ENCODE measurements at regions not wholly inside any gene's neighbourhood (a gene's known extent, or its start where the extent isn't known, plus 50 kb on each side); places are given as distances from the start of the nearest gene placed in this dataset.

DNA sequence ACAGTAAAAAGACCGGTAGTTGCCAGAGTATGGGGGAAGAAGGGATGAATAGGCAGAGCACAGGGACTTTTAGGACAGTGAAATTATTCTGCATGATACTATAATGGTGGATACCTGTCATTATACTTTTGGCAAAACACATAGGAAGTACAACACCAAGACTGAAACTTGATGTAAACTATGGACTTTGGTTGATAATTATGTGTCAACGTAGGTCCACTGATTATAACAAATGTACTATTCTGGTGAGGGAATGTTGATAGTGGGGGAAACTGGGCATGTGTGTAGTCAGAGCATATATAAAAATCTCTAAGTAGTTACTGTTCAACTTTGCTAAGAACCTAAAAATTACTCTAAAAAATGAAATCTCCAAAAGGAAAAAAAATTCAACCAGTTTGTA, 629.7 kb downstream of the CCDC85A start:
- H4K20me1 ChIP-seq (ENCODE audit: insufficient read depth): no peaks in the 10 kb centered on the region
- H3K9ac ChIP-seq: no peak overlapping the region
- ChIA-PET CTCF (no interaction called here), POLR2A (no interaction called here)
- H3K4me2 ChIP-seq: no peak overlapping the region
- peaks cover 32% of the 10 kb centered on the region for H3F3A ChIP-seq (replicated peaks; ENCODE audit: insufficient read depth)
- H3K79me2 ChIP-seq (ENCODE audit: insufficient read depth): peaks cover 49% of the 10 kb centered on the region
- H3K36me3 ChIP-seq (replicated peaks in 1 of 2; ENCODE audit: control insufficient read depth in 1 of 2, insufficient read depth in 2 of 2, low read length in 1 of 2): peaks cover 0 to 62% of the 10 kb centered on the region in 2 experiments
- H3K27me3 ChIP-seq (ENCODE audit: insufficient read depth): no peaks in the 10 kb centered on the region
- H3K4me3 ChIP-seq (ENCODE audit: low read depth in 2 of 2, low read length in 1 of 2): no peak overlapping the region
- H3K4me1 ChIP-seq (ENCODE audit: control insufficient read depth in 1 of 2, insufficient read depth in 2 of 2, low read depth in 1 of 2, low read length in 1 of 2): peaks cover 0 to 5% of the 10 kb centered on the region in 2 experiments; a peak in 2 of 4 replicates
- H3K27ac ChIP-seq (ENCODE audit: low read depth in 2 of 2, low read length in 1 of 2): peak overlapping the region in 1 of 2 experiments; percentile 87; a peak in 3 of 4 replicates
- no peak for DNase-seq
- 69% methylated on average over 2 of the region's 2 CpGs for WGBS (ENCODE audit: low lambda C conversion rate)
- H3K9me2 ChIP-seq: no peaks in the 10 kb centered on the region
- no peak overlapping the region for H2AFZ ChIP-seq (ENCODE audit: low read depth)
- TF ChIP-seq TCF12 (IDR thresholded peaks at IDR 0.05) (no peak), MXI1 (IDR thresholded peaks at IDR 0.05; ENCODE audit: low read depth, low read length) (no peak), CHD2 (IDR thresholded peaks at IDR 0.05; ENCODE audit: low read length, partially characterized antibody) (no peak), JUND (IDR thresholded peaks at IDR 0.05) (no peak), ZBTB33 (IDR thresholded peaks at IDR 0.05; ENCODE audit: borderline replicate concordance, low read depth) (no peak), FOXJ3 (CRISPR knock-in tag; IDR thresholded peaks at IDR 0.05) (no peak), POLR2AphosphoS5 (IDR thresholded peaks at IDR 0.05; ENCODE audit: low read depth, low read length) (no peak), TAF1 (IDR thresholded peaks at IDR 0.05; ENCODE audit: borderline replicate concordance, low read depth, low read length) (no peak), FOXM1 (IDR thresholded peaks at IDR 0.05; ENCODE audit: low read depth) (no peak), YY1 (IDR thresholded peaks at IDR 0.05; ENCODE audit: low read depth) (no peak), RXRA (IDR thresholded peaks at IDR 0.05; ENCODE audit: borderline replicate concordance, low read depth) (no peak), FOSL2 (IDR thresholded peaks at IDR 0.05; ENCODE audit: borderline replicate concordance, low read depth) (no peak), PBX3 (IDR thresholded peaks at IDR 0.05) (no peak), SMC3 (IDR thresholded peaks at IDR 0.05; ENCODE audit: low read depth, low read length) (no peak)
- TF ChIP-seq, protein P1, sequence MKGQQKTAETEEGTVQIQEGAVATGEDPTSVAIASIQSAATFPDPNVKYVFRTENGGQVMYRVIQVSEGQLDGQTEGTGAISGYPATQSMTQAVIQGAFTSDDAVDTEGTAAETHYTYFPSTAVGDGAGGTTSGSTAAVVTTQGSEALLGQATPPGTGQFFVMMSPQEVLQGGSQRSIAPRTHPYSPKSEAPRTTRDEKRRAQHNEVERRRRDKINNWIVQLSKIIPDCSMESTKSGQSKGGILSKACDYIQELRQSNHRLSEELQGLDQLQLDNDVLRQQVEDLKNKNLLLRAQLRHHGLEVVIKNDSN (IDR thresholded peaks at IDR 0.05; ENCODE audit: borderline replicate concordance, low read depth): no peak
- H3K9me3 ChIP-seq: no peaks in the 10 kb centered on the region; the same call in 1 of the 2 replicates

- peaks cover 10% of the 10 kb centered on the region; the same call in 1 of the 2 replicates for H3K9me3 ChIP-seq
- no peaks in the 10 kb centered on the region for H3K9me2 ChIP-seq
- no peak overlapping the region for H2AFZ ChIP-seq (ENCODE audit: low read depth)
- CTCF ChIA-PET: no interaction called here
- H3K4me3 ChIP-seq (ENCODE audit: low read depth in 2 of 2, low read length in 1 of 2): no peak overlapping the region
- DNase-seq: no peak
- H3K27me3 ChIP-seq (ENCODE audit: insufficient read depth): no peaks in the 10 kb centered on the region
- H4K20me1 ChIP-seq (ENCODE audit: insufficient read depth): no peaks in the 10 kb centered on the region
- no peak overlapping the region for H3K4me2 ChIP-seq
- H3F3A ChIP-seq (replicated peaks; ENCODE audit: insufficient read depth): peaks cover 26% of the 10 kb centered on the region
- peaks cover 0 to 5% of the 10 kb centered on the region in 2 experiments; a peak in 2 of 4 replicates for H3K4me1 ChIP-seq (ENCODE audit: control insufficient read depth in 1 of 2, insufficient read depth in 2 of 2, low read depth in 1 of 2, low read length in 1 of 2)
- H3K27ac ChIP-seq (ENCODE audit: low read depth in 2 of 2, low read length in 1 of 2): no peak overlapping the region
- 53% methylated on average over 2 of the region's 5 CpGs for WGBS (ENCODE audit: low lambda C conversion rate)
- peaks cover 0 to 55% of the 10 kb centered on the region in 2 experiments for H3K36me3 ChIP-seq (replicated peaks in 1 of 2; ENCODE audit: control insufficient read depth in 1 of 2, insufficient read depth in 2 of 2, low read length in 1 of 2)
- H3K79me2 ChIP-seq (ENCODE audit: insufficient read depth): peaks cover 18% of the 10 kb centered on the region
- POLR2A ChIA-PET: no interaction called here
- no peak overlapping the region for H3K9ac ChIP-seq
- TF ChIP-seq PBX3 (IDR thresholded peaks at IDR 0.05): no peak
- TF ChIP-seq REST (IDR thresholded peaks at IDR 0.05; ENCODE audit: low read depth, low read length): no peak
- no peak for TF ChIP-seq MXI1 (IDR thresholded peaks at IDR 0.05; ENCODE audit: low read depth, low read length)
- no peak for TF ChIP-seq TAF1 (IDR thresholded peaks at IDR 0.05; ENCODE audit: borderline replicate concordance, low read depth, low read length)
- TF ChIP-seq, protein P1 (IDR thresholded peaks at IDR 0.05; ENCODE audit: borderline replicate concordance, low read depth): no peak
- TF ChIP-seq POLR2AphosphoS5 (IDR thresholded peaks at IDR 0.05; ENCODE audit: low read depth, low read length): no peak
Measured at GRCh38 chr2:56816666-56817065, 632.9 kb downstream of the CCDC85A start.
